OCI-LY1 (cell line): ENCODE measurements at regions not wholly inside any gene's neighbourhood (a gene's known extent, or its start where the extent isn't known, plus 50 kb on each side); places are given as distances from the start of the nearest gene placed in this dataset.

ENCODE experiments used
- H2AFZ ChIP-seq: fragments of 200-600 bp; sonication (generic), shearing (Covaris generic); 2 replicates; pipeline ENCODE4 v1.6.0; 2014; ENCODE audit warnings: antibody characterized with exemption, mild to moderate bottlenecking, low read length
- H3F3A ChIP-seq: fragments of 200-600 bp; sonication (generic), shearing (Covaris generic); 2 replicates; pipeline ENCODE4 v1.6.0; 2014; ENCODE audit warnings: mild to moderate bottlenecking, antibody characterized with exemption, low read length, moderate library complexity; ENCODE audit not compliant: insufficient read depth
- H3K27ac ChIP-seq: fragments of 200-600 bp; sonication (generic); 2 replicates; pipeline ENCODE4 v1.5.1; 2014; ENCODE audit warnings: low read length, mixed run types, mild to moderate bottlenecking, low read depth; ENCODE audit not compliant: poor library complexity, severe bottlenecking
- H3K27me3 ChIP-seq: fragments of 200-600 bp; sonication (generic); 2 replicates; pipeline ENCODE4 v1.6.0; 2014; ENCODE audit warnings: antibody characterized with exemption, mild to moderate bottlenecking, low read length, moderate library complexity; ENCODE audit not compliant: insufficient read depth
- H3K36me3 ChIP-seq: fragments of 200-600 bp; sonication (generic); 2 replicates; pipeline ENCODE4 v1.6.1; 2014; ENCODE audit warnings: mild to moderate bottlenecking, antibody characterized with exemption, low read length, moderate library complexity, mixed read lengths; ENCODE audit not compliant: insufficient read depth
- H3K4me1 ChIP-seq: fragments of 200-600 bp; sonication (generic); 2 replicates; pipeline ENCODE4 v1.5.1; 2014; ENCODE audit warnings: mild to moderate bottlenecking, low read length, moderate library complexity; ENCODE audit not compliant: insufficient read depth, severe bottlenecking
- H3K4me2 ChIP-seq: fragments of 200-600 bp; sonication (generic), shearing (Covaris generic); 2 replicates; pipeline ENCODE4 v1.6.1; 2014; ENCODE audit warnings: low read length
- H3K4me3 ChIP-seq: fragments of 200-600 bp; sonication (generic); 2 replicates; pipeline ENCODE4 v1.5.1; 2014; ENCODE audit warnings: low read length, low read depth, mild to moderate bottlenecking, mixed read lengths; ENCODE audit not compliant: poor library complexity, severe bottlenecking
- H3K79me2 ChIP-seq: fragments of 200-600 bp; shearing (Covaris generic); 2 replicates; pipeline ENCODE4 v1.6.1; 2016; ENCODE audit warnings: mixed run types, low read length, mixed read lengths; ENCODE audit not compliant: insufficient read depth
- H3K9ac ChIP-seq: fragments of 200-600 bp; sonication (generic), shearing (Covaris generic); 2 replicates; pipeline ENCODE4 v1.6.1; 2014; ENCODE audit warnings: mild to moderate bottlenecking, low read length, mixed read lengths
- H3K9me2 ChIP-seq: fragments of 200-600 bp; sonication (generic), shearing (Covaris generic); 2 replicates; pipeline ENCODE4 v1.6.1; 2014; ENCODE audit warnings: low read depth, mild to moderate bottlenecking, low read length, mixed read lengths
- H3K9me3 ChIP-seq: fragments of 200-600 bp; shearing (Covaris generic); 2 replicates; pipeline ENCODE4 v1.6.1; 2014; ENCODE audit warnings: low read length, mixed read lengths
- H4K20me1 ChIP-seq: fragments of 200-600 bp; sonication (generic), shearing (Covaris generic); 2 replicates; pipeline ENCODE4 v1.6.0; 2016; ENCODE audit warnings: mild to moderate bottlenecking, low read length; ENCODE audit not compliant: insufficient read depth
- EZH2 ChIP-seq: fragments of 200-600 bp; sonication (generic), shearing (Covaris generic); IDR thresholded peaks from 2 replicates; pipeline ENCODE4 v1.8.0; 2017; ENCODE audit warnings: borderline replicate concordance, mixed run types, mild to moderate bottlenecking, antibody characterized with exemption, low read length, moderate library complexity, mixed read lengths
- TF ChIP-seq, protein P1 (sequence below): fragments of 200-600 bp; sonication (generic), shearing (Covaris generic); IDR thresholded peaks from 2 replicates; pipeline ENCODE4 v1.5.1; 2017; ENCODE audit warnings: mild to moderate bottlenecking, antibody characterized with exemption, low read length, moderate library complexity, mixed read lengths

GRCh38 chr9:80447876-80448275 is 876.1 kb downstream of the TLE4 start:
- no peaks in the 10 kb centered on the region for H3K4me1 ChIP-seq
- H3F3A ChIP-seq: no peaks in the 10 kb centered on the region
- no peaks in the 10 kb centered on the region for H3K27me3 ChIP-seq
- TF ChIP-seq, protein P1, sequence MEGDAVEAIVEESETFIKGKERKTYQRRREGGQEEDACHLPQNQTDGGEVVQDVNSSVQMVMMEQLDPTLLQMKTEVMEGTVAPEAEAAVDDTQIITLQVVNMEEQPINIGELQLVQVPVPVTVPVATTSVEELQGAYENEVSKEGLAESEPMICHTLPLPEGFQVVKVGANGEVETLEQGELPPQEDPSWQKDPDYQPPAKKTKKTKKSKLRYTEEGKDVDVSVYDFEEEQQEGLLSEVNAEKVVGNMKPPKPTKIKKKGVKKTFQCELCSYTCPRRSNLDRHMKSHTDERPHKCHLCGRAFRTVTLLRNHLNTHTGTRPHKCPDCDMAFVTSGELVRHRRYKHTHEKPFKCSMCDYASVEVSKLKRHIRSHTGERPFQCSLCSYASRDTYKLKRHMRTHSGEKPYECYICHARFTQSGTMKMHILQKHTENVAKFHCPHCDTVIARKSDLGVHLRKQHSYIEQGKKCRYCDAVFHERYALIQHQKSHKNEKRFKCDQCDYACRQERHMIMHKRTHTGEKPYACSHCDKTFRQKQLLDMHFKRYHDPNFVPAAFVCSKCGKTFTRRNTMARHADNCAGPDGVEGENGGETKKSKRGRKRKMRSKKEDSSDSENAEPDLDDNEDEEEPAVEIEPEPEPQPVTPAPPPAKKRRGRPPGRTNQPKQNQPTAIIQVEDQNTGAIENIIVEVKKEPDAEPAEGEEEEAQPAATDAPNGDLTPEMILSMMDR: no peak
- TF ChIP-seq EZH2: no peak
- no peaks in the 10 kb centered on the region for H4K20me1 ChIP-seq
- H3K27ac ChIP-seq: no peak overlapping the region
- no peak overlapping the region for H3K4me2 ChIP-seq
- no peaks in the 10 kb centered on the region for H3K9me3 ChIP-seq
- H3K9me2 ChIP-seq: no peaks in the 10 kb centered on the region
- no peaks in the 10 kb centered on the region for H3K79me2 ChIP-seq
- H3K9ac ChIP-seq: no peak overlapping the region
- H2AFZ ChIP-seq: no peak overlapping the region
- H3K4me3 ChIP-seq: no peak overlapping the region
- no peaks in the 10 kb centered on the region for H3K36me3 ChIP-seq

DNA sequence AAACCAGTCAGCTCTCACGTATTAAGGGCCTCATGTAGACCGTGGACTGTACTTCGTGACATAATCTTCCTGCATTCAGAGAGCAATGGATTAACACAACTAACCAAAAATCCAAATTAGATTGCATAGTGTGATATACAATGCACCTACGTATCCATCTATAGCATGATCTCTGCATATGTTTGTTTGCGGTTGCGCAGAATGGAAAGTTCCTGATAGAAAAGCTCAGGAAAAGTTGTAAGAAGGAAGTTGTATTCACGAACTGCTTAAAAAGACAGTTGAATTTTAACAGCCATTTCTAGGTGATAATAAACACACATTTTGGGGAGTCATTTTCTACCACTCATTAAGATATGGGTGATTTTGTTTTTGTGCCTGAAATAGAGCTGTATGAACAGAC is 869.0 kb downstream of the TLE4 start:
- Histone ChIP-seq H2AFZ (no peak overlapping the region), H3K79me2 (no peaks in the 10 kb centered on the region), H3K9me2 (no peaks in the 10 kb centered on the region), H3K36me3 (no peaks in the 10 kb centered on the region), H3K27me3 (no peaks in the 10 kb centered on the region), H4K20me1 (no peaks in the 10 kb centered on the region), H3K27ac (no peak overlapping the region), H3K4me3 (no peak overlapping the region), H3K4me1 (no peaks in the 10 kb centered on the region), H3K9ac (no peak overlapping the region), H3F3A (no peaks in the 10 kb centered on the region), H3K4me2 (no peak overlapping the region), H3K9me3 (no peaks in the 10 kb centered on the region)
- TF ChIP-seq, protein P1: no peak
- no peak for TF ChIP-seq EZH2

DNA sequence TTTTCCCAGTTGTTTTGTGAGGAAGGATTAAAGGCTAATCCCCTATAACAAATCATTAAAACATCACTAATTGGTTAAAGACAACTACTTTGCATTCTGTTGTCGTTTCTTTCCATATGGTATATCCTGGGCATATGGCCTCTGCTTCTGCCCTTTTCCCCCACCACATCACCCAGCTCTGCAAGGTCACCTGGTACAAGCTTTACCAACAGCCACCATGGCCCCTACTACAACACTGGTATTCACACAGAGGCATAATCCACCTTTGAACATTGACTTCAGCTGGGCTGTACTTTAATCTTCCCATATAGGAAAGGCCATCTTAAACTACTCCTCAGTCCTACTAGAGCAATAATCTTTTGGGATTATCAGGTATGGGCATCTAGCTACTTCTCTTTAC is 866.1 kb downstream of the TLE4 start:
- Histone ChIP-seq H2AFZ (no peak overlapping the region), H3K4me1 (no peaks in the 10 kb centered on the region), H3K27me3 (no peaks in the 10 kb centered on the region), H3K4me2 (no peak overlapping the region), H3K9me3 (no peaks in the 10 kb centered on the region), H3K27ac (no peak overlapping the region), H3K9ac (no peak overlapping the region), H4K20me1 (no peaks in the 10 kb centered on the region), H3K9me2 (no peaks in the 10 kb centered on the region), H3K79me2 (no peaks in the 10 kb centered on the region), H3K4me3 (no peak overlapping the region), H3K36me3 (no peaks in the 10 kb centered on the region), H3F3A (no peaks in the 10 kb centered on the region)
- no peak for TF ChIP-seq EZH2
- TF ChIP-seq, protein P1: no peak
